HG03575 (cell line): ENCODE measurements at regions not wholly inside any gene's neighbourhood (a gene's known extent, or its start where the extent isn't known, plus 50 kb on each side); places are given as distances from the start of the nearest gene placed in this dataset.
"Not testable (repeated sequence)": the region's sequence is repeated elsewhere in the genome, so short reads cannot be mapped to it uniquely, and the experiment has no call there.

Experiments used
- ATAC-seq: cut with Tn5 transposase; IDR thresholded peaks from one replicate; pipeline ENCODE4 v1.9.1; 2021; ENCODE audit not compliant: unreplicated experiment, insufficient number of reproducible peaks, low FRiP score; ENCODE audit errors: extremely low read depth

GRCh38 chr2:87194254-87194999, 172.8 kb upstream of the PLGLB1 start:
- not testable (repeated sequence) for ATAC-seq

GRCh38 chr2:87196720-87197388, 175.2 kb upstream of the PLGLB1 start:
- not testable (repeated sequence) for ATAC-seq

GRCh38 chr2:87198422-87198821, 176.8 kb upstream of the PLGLB1 start:
- ATAC-seq, result not testable (repeated sequence)

- not testable (repeated sequence) for ATAC-seq
Measured at GRCh38 chr2:87199228-87199627, 177.6 kb upstream of the PLGLB1 start.

- not testable (repeated sequence) for ATAC-seq
Measured at GRCh38 chr2:87204569-87205147, 183.0 kb upstream of the PLGLB1 start.

- ATAC-seq, result not testable (repeated sequence)
Measured at GRCh38 chr2:87212938-87213337, 191.3 kb upstream of the PLGLB1 start.

GRCh38 chr2:87217005-87217404, 195.4 kb upstream of the PLGLB1 start:
- not testable (repeated sequence) for ATAC-seq

- ATAC-seq, result not testable (repeated sequence)
Measured at GRCh38 chr2:87217741-87218410, 196.2 kb upstream of the PLGLB1 start.

GRCh38 chr2:87220651-87221050, 199.0 kb upstream of the PLGLB1 start:
- ATAC-seq, result not testable (repeated sequence)

GRCh38 chr2:87222131-87222530, 200.5 kb upstream of the PLGLB1 start:
- not testable (repeated sequence) for ATAC-seq

GRCh38 chr2:87223873-87224272, 202.2 kb upstream of the PLGLB1 start:
- ATAC-seq, result not testable (repeated sequence)

GRCh38 chr2:87229091-87229689, 207.5 kb upstream of the PLGLB1 start:
- not testable (repeated sequence) for ATAC-seq

GRCh38 chr2:87229964-87230363, 208.3 kb upstream of the PLGLB1 start:
- ATAC-seq, result not testable (repeated sequence)

GRCh38 chr2:87235333-87235981, 213.8 kb upstream of the PLGLB1 start:
- ATAC-seq, result not testable (repeated sequence)

- not testable (repeated sequence) for ATAC-seq
Measured at GRCh38 chr2:87237570-87238336, 216.1 kb upstream of the PLGLB1 start.

GRCh38 chr2:87239558-87240215, 218.0 kb upstream of the PLGLB1 start:
- ATAC-seq, result not testable (repeated sequence)

GRCh38 chr2:87246066-87246717, 224.5 kb upstream of the PLGLB1 start:
- not testable (repeated sequence) for ATAC-seq
